ENCODE measurements at regions not wholly inside any gene's neighbourhood (a gene's known extent, or its start where the extent isn't known, plus 50 kb on each side); places are given as distances from the start of the nearest gene placed in this dataset.

GRCh38 chr3:182305881-182306665 is 487.2 kb upstream of the ATP11B start:
- no peak for DNase-seq (ENCODE audit: low read depth in 1 of 2, low spot score in 1 of 2)
- TF ChIP-seq GABPA (IDR thresholded peaks at IDR 0.05; ENCODE audit: low read depth) (no peak), SPI1 (IDR thresholded peaks at IDR 0.05; ENCODE audit: borderline replicate concordance, low read depth) (no peak), REST (IDR thresholded peaks at IDR 0.05; ENCODE audit: insufficient replicate concordance, low read depth) (no peak), POLR2AphosphoS5 (IDR thresholded peaks at IDR 0.05; ENCODE audit: low read depth) (no peak), CTCF (IDR thresholded peaks at IDR 0.05; ENCODE audit: insufficient read depth, low read length) (no peak)
- no peak overlapping the region for H3K27ac ChIP-seq (replicated peaks)
- H3K4me3 ChIP-seq (replicated peaks; ENCODE audit: insufficient read depth, low read length): no peak overlapping the region
- H3K27me3 ChIP-seq (ENCODE audit: insufficient read depth, poor library complexity, severe bottlenecking): no peaks in the 10 kb centered on the region

GRCh38 chr3:182308328-182308727 is 485.0 kb upstream of the ATP11B start:
- Histone ChIP-seq H3K27ac (replicated peaks) (no peak overlapping the region), H3K4me3 (replicated peaks; ENCODE audit: insufficient read depth, low read length) (no peak overlapping the region), H3K27me3 (ENCODE audit: insufficient read depth, poor library complexity, severe bottlenecking) (no peaks in the 10 kb centered on the region)
- no peak for TF ChIP-seq SPI1 (IDR thresholded peaks at IDR 0.05; ENCODE audit: borderline replicate concordance, low read depth)
- TF ChIP-seq GABPA (IDR thresholded peaks at IDR 0.05; ENCODE audit: low read depth): no peak
- no peak for TF ChIP-seq POLR2AphosphoS5 (IDR thresholded peaks at IDR 0.05; ENCODE audit: low read depth)
- no peak for DNase-seq (ENCODE audit: low read depth in 1 of 2, low spot score in 1 of 2)

GRCh38 chr3:182309120-182309519 is 484.2 kb upstream of the ATP11B start:
- no peak for DNase-seq (ENCODE audit: low read depth in 1 of 2, low spot score in 1 of 2)
- TF ChIP-seq CTCF (IDR thresholded peaks at IDR 0.05; ENCODE audit: insufficient read depth, low read length): no peak
- no peak for TF ChIP-seq SPI1 (IDR thresholded peaks at IDR 0.05; ENCODE audit: borderline replicate concordance, low read depth)
- TF ChIP-seq POLR2AphosphoS5 (IDR thresholded peaks at IDR 0.05; ENCODE audit: low read depth): no peak
- TF ChIP-seq REST (IDR thresholded peaks at IDR 0.05; ENCODE audit: insufficient replicate concordance, low read depth): no peak
- no peak for TF ChIP-seq GABPA (IDR thresholded peaks at IDR 0.05; ENCODE audit: low read depth)
- Histone ChIP-seq H3K4me3 (replicated peaks; ENCODE audit: insufficient read depth, low read length) (no peak overlapping the region), H3K27me3 (ENCODE audit: insufficient read depth, poor library complexity, severe bottlenecking) (no peaks in the 10 kb centered on the region), H3K27ac (replicated peaks) (no peak overlapping the region)

- TF ChIP-seq POLR2AphosphoS5 (IDR thresholded peaks at IDR 0.05; ENCODE audit: low read depth): no peak
- DNase-seq (ENCODE audit: low read depth in 1 of 2, low spot score in 1 of 2): no peak
These were observed 478.0 kb upstream of the ATP11B start for GRCh38 chr3:182315313-182315712.

More at GRCh38 chr3:182315313-182315712, 478.0 kb upstream of the ATP11B start:
- Histone ChIP-seq H3K4me3 (replicated peaks; ENCODE audit: insufficient read depth, low read length) (no peak overlapping the region), H3K27ac (replicated peaks) (no peak overlapping the region), H3K27me3 (ENCODE audit: insufficient read depth, poor library complexity, severe bottlenecking) (no peaks in the 10 kb centered on the region)

Measured in HL-60 (cell line).